ENCODE measurements at regions not wholly inside any gene's neighbourhood (a gene's known extent, or its start where the extent isn't known, plus 50 kb on each side); places are given as distances from the start of the nearest gene placed in this dataset.
"Not testable (repeated sequence)": the region's sequence is repeated elsewhere in the genome, so short reads cannot be mapped to it uniquely, and the experiment has no call there.

DNA sequence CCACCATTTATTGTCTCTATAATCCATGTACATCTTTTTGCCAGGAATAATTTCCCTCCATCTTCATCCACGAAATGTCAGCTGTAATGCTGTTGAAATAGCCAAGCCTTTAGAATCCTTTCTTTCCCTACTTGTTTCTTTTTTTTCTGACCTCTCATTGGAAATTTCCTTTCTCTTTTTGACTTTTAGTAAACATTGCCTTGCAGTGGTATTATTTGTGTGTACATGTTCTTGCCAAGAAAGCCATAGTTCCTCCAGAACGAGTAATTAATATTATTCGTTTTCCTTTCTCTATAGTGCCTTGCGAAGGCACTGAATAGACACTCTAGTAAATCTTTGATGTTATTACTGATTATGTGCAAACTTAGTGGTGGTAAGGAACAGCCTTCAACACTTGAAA is 282.2 kb downstream of the GJA1 start:
- Histone ChIP-seq H2BK15ac (ENCODE audit: low read depth, low read length) (no peak overlapping the region), H3K14ac (ENCODE audit: insufficient read depth, low read length) (no peak overlapping the region), H3K9ac (ENCODE audit: extremely low read depth, insufficient read length, low read length) (no peak overlapping the region), H3K9me3 (ENCODE audit: control insufficient read depth, low read depth, low read length) (no peaks in the 10 kb centered on the region), H3K79me1 (ENCODE audit: insufficient read depth, low read depth, low read length, poor library complexity, severe bottlenecking) (no peaks in the 10 kb centered on the region), H3T11ph (ENCODE audit: low read length) (no peak overlapping the region), H3K23ac (ENCODE audit: insufficient read length, low read depth, low read length) (no peak overlapping the region), H3K79me2 (ENCODE audit: insufficient read depth, low read length) (no peaks in the 10 kb centered on the region), H3K27me3 (ENCODE audit: insufficient read depth, low read length) (no peaks in the 10 kb centered on the region), H3K56ac (ENCODE audit: insufficient read length, low read depth, low read length) (no peak overlapping the region), H2BK5ac (ENCODE audit: insufficient read length, low read length) (no peak overlapping the region), H3K4me2 (ENCODE audit: insufficient read depth, insufficient read length, low read length) (no peak overlapping the region), H2AFZ (ENCODE audit: low read length) (no peak overlapping the region), H3K27ac (ENCODE audit: insufficient read length, low read depth, low read length) (no peak overlapping the region), H2AK5ac (ENCODE audit: insufficient read length, low read length) (no peak overlapping the region), H4K91ac (ENCODE audit: insufficient read length, low read depth, low read length) (no peak overlapping the region), H3K23me2 (ENCODE audit: insufficient read length, low read depth, low read length, poor library complexity, severe bottlenecking) (no peaks in the 10 kb centered on the region), H2BK20ac (ENCODE audit: low read depth, low read length, poor library complexity, severe bottlenecking) (no peak overlapping the region), H4K5ac (ENCODE audit: insufficient read length, low read depth, low read length) (no peak overlapping the region), H2BK120ac (ENCODE audit: low read depth, low read length, poor library complexity, severe bottlenecking) (no peak overlapping the region), H4K8ac (replicated peaks; ENCODE audit: insufficient read length, low read depth, low read length) (no peak overlapping the region), H4K20me1 (ENCODE audit: control insufficient read depth, insufficient read depth, insufficient read length) (no peaks in the 10 kb centered on the region), H2BK12ac (ENCODE audit: insufficient read length, low read depth, low read length) (no peak overlapping the region), H3K18ac (ENCODE audit: insufficient read length, low read depth, low read length) (no peak overlapping the region), H3K4me1 (ENCODE audit: insufficient read depth, low read length) (no peaks in the 10 kb centered on the region), H3K4ac (ENCODE audit: low read depth, low read length) (no peak overlapping the region)
- no peaks in the 10 kb centered on the region for H3K27me3 Mint-ChIP-seq (ENCODE audit: low read depth)
- no peaks in the 10 kb centered on the region for H3K4me1 Mint-ChIP-seq
- H3K36me3 Mint-ChIP-seq (ENCODE audit: insufficient read depth in 1 of 3, low read depth in 3 of 3): peaks cover 1 to 12% (median 11%) of the 10 kb centered on the region in 3 experiments; a peak in 5 of 7 replicates
- no peak for DNase-seq
- no CpG with 5 or more reads among the region's 4 CpGs for WGBS (ENCODE audit: extremely low coverage, insufficient read length, low lambda C conversion rate)
- peaks cover 12 to 15% of the 10 kb centered on the region in 2 experiments for H3K9me3 Mint-ChIP-seq
- TF ChIP-seq, protein P1, sequence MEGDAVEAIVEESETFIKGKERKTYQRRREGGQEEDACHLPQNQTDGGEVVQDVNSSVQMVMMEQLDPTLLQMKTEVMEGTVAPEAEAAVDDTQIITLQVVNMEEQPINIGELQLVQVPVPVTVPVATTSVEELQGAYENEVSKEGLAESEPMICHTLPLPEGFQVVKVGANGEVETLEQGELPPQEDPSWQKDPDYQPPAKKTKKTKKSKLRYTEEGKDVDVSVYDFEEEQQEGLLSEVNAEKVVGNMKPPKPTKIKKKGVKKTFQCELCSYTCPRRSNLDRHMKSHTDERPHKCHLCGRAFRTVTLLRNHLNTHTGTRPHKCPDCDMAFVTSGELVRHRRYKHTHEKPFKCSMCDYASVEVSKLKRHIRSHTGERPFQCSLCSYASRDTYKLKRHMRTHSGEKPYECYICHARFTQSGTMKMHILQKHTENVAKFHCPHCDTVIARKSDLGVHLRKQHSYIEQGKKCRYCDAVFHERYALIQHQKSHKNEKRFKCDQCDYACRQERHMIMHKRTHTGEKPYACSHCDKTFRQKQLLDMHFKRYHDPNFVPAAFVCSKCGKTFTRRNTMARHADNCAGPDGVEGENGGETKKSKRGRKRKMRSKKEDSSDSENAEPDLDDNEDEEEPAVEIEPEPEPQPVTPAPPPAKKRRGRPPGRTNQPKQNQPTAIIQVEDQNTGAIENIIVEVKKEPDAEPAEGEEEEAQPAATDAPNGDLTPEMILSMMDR (conservative IDR thresholded peaks at IDR 0.05): no peak
- no peak overlapping the region for H3K4me3 Mint-ChIP-seq
- H3K27ac Mint-ChIP-seq: no peak overlapping the region

DNA sequence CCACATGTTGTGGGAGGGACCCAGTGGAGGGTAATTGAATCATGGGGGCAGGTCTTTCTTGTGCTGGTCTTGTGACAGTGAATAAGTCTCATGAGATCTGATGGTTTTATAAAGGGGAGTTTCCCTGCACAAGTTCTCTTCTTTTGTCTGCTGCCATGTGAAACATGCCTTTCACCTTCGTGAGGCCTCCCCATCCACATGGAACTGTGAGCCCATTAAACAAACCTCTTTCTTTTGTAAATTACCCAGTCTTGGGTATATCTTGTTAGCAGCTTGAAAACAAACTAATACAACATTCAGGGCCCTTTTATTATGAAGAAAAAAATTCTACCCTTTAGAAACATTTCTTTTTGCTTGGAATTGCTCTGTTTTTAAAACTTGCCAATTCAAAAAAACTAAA is 285.4 kb downstream of the GJA1 start:
- not testable (repeated sequence) for H4K20me1 ChIP-seq (ENCODE audit: control insufficient read depth, insufficient read depth, insufficient read length); H3K27ac Mint-ChIP-seq; H4K5ac ChIP-seq (ENCODE audit: insufficient read length, low read depth, low read length); H4K8ac ChIP-seq (replicated peaks; ENCODE audit: insufficient read length, low read depth, low read length); H3K18ac ChIP-seq (ENCODE audit: insufficient read length, low read depth, low read length); H2BK20ac ChIP-seq (ENCODE audit: low read depth, low read length, poor library complexity, severe bottlenecking); H3K56ac ChIP-seq (ENCODE audit: insufficient read length, low read depth, low read length); H2AK5ac ChIP-seq (ENCODE audit: insufficient read length, low read length); H3K4me1 ChIP-seq (ENCODE audit: insufficient read depth, low read length); H3K4ac ChIP-seq (ENCODE audit: low read depth, low read length); H2BK5ac ChIP-seq (ENCODE audit: insufficient read length, low read length); H3K4me2 ChIP-seq (ENCODE audit: insufficient read depth, insufficient read length, low read length); H3K79me2 ChIP-seq (ENCODE audit: insufficient read depth, low read length); H3K4me3 Mint-ChIP-seq; H3K27ac ChIP-seq (ENCODE audit: insufficient read length, low read depth, low read length); H3K4me1 Mint-ChIP-seq; H4K91ac ChIP-seq (ENCODE audit: insufficient read length, low read depth, low read length); H3K23ac ChIP-seq (ENCODE audit: insufficient read length, low read depth, low read length); H3K9me3 ChIP-seq (ENCODE audit: control insufficient read depth, low read depth, low read length); H3K14ac ChIP-seq (ENCODE audit: insufficient read depth, low read length); DNase-seq; H2BK12ac ChIP-seq (ENCODE audit: insufficient read length, low read depth, low read length); H3T11ph ChIP-seq (ENCODE audit: low read length); H3K27me3 Mint-ChIP-seq (ENCODE audit: low read depth); H3K23me2 ChIP-seq (ENCODE audit: insufficient read length, low read depth, low read length, poor library complexity, severe bottlenecking); H2AFZ ChIP-seq (ENCODE audit: low read length); H3K9ac ChIP-seq (ENCODE audit: extremely low read depth, insufficient read length, low read length); H2BK15ac ChIP-seq (ENCODE audit: low read depth, low read length); H3K79me1 ChIP-seq (ENCODE audit: insufficient read depth, low read depth, low read length, poor library complexity, severe bottlenecking); H3K27me3 ChIP-seq (ENCODE audit: insufficient read depth, low read length); H2BK120ac ChIP-seq (ENCODE audit: low read depth, low read length, poor library complexity, severe bottlenecking)
- Mint-ChIP-seq H3K9me3 (peaks cover 12 to 15% of the 10 kb centered on the region in 2 experiments), H3K36me3 (ENCODE audit: insufficient read depth in 1 of 3, low read depth in 3 of 3) (peaks cover 1 to 12% (median 11%) of the 10 kb centered on the region in 3 experiments; a peak in 5 of 7 replicates)
- no CpG with 5 or more reads among the region's 1 CpG for WGBS (ENCODE audit: extremely low coverage, insufficient read length, low lambda C conversion rate)

Measured in H9 (cell line).